SU-DHL-6 (cell line): ENCODE measurements at regions not wholly inside any gene's neighbourhood (a gene's known extent, or its start where the extent isn't known, plus 50 kb on each side); places are given as distances from the start of the nearest gene placed in this dataset.
"Not testable (repeated sequence)": the region's sequence is repeated elsewhere in the genome, so short reads cannot be mapped to it uniquely, and the experiment has no call there.

ENCODE experiments used
- CTCF ChIP-seq: fragments of 200-600 bp; sonication (generic); IDR thresholded peaks from one replicate; pipeline ENCODE4 v1.5.1; 2017; ENCODE audit warnings: antibody characterized with exemption, mild to moderate bottlenecking, low read length, moderate library complexity; ENCODE audit not compliant: insufficient read depth, poor library complexity, severe bottlenecking
- EZH2phosphoT487 ChIP-seq: fragments of 200-600 bp; sonication (generic), shearing (Covaris generic); conservative IDR thresholded peaks from 2 replicates; pipeline ENCODE4 v1.6.1; 2018; ENCODE audit warnings: mild to moderate bottlenecking, antibody characterized with exemption, low read length, moderate library complexity, mixed read lengths

DNA sequence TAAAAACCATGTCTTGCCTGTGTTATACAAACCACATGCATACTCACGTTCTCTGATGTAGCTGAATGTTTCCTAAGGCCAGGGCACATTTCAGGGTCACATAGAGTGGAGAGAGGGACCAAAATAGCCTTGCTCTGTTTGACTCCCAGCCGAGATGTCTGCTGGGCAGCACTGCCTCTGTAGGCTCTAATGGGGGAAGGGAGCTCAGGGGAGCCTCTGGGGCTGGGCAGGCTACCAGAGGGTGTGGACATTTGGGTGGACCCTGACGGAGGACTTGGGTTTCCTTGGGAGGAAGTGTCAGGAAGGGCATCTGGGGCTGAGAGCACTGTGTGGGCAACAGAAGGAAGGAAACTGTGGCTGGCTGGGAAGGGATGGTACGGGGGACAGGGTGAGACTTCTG is 155.8 kb upstream of the FAM20C start:
- not testable (repeated sequence) for TF ChIP-seq CTCF, EZH2phosphoT487
